K562 (cell line): ENCODE measurements at regions not wholly inside any gene's neighbourhood (a gene's known extent, or its start where the extent isn't known, plus 50 kb on each side); places are given as distances from the start of the nearest gene placed in this dataset.

ENCODE experiments used
- ATAC-seq: fragments of 200-7000 bp; cut with Tn5 transposase; 3 replicates; pipeline ENCODE4 v1.9.1; 2020; ENCODE audit warnings: moderate library complexity
- BruUV-seq: library from RNA; stranded (reverse); fragments of 400-500 nt; replicated peaks from 2 replicates; lab custom pipeline; 2021; lab: Mats Ljungman, UMichigan
- CTCF ChIA-PET: fragments of 300-600 bp; formaldehyde crosslinking; extraction: SDS; loops from one replicate; lab custom pipeline; 2021; ENCODE audit warnings: low intra/inter-chr PET ratio; lab: Yijun Ruan, JAX
- POLR2A ChIA-PET: fragments of 300-600, 350-650 bp; sonication (Branson Sonifier 250); formaldehyde crosslinking; extraction: SDS; loops from one replicate; lab custom pipeline; 2021; ENCODE audit warnings: antibody characterized with exemption, inconsistent platforms; lab: Yijun Ruan, JAX
- DNase-seq, 4 experiments: peaks; one replicate each; pipeline versions ENCODE4 v3.0.0 to v3.0.0-alpha.2; 2011 to 2018; ENCODE audit warnings: low spot score in 3 of 4, mixed read lengths in 3 of 4; ENCODE audit errors: extremely low read depth in 1 of 4
- FAIRE-seq: peaks from 2 replicates; lab custom pipeline; 2011; peaks lifted over from hg19 to GRCh38; lab: Jason Lieb, UNC
- H2AFZ ChIP-seq: 2 replicates; pipeline ENCODE4 v1.6.0; 2011; ENCODE audit warnings: low read depth, low read length, control low read depth, inconsistent platforms
- H3K27ac ChIP-seq: fragments of 200-600 bp; 3 replicates; pipeline ENCODE4 v1.8.0; 2011; ENCODE audit warnings: low read depth, mild to moderate bottlenecking, control low read depth, inconsistent platforms, low read length, moderate library complexity, mixed read lengths; ENCODE audit errors: extremely low read depth
- H3K27me3 ChIP-seq, 2 experiments: fragments of 300-600 bp in 1 of 2; 2 replicates in 1 of 2; 3 replicates in 1 of 2; pipeline versions ENCODE4 v1.6.0 to v1.8.0; 2011; ENCODE audit warnings: inconsistent platforms in 2 of 2, low read length in 2 of 2, mild to moderate bottlenecking in 1 of 2, mixed read lengths in 1 of 2, moderate library complexity in 1 of 2; ENCODE audit not compliant: control insufficient read depth in 2 of 2, insufficient read depth in 2 of 2
- H3K36me3 ChIP-seq: fragments of 300-600 bp; 3 replicates; pipeline ENCODE4 v1.8.0; 2011; ENCODE audit warnings: mild to moderate bottlenecking, low read length, inconsistent platforms; ENCODE audit not compliant: control insufficient read depth, insufficient read depth
- H3K4me1 ChIP-seq, 2 experiments: fragments of 200-600 bp in 1 of 2; replicated peaks in 1 of 2; 2 replicates in 1 of 2; 3 replicates in 1 of 2; pipeline versions ENCODE4 v1.5.1 to v1.8.0; 2011; ENCODE audit warnings: inconsistent platforms in 2 of 2, low read length in 2 of 2, mild to moderate bottlenecking in 1 of 2, mixed read lengths in 1 of 2, moderate library complexity in 1 of 2; ENCODE audit not compliant: control insufficient read depth in 2 of 2, insufficient read depth in 2 of 2
- H3K4me2 ChIP-seq: 2 replicates; pipeline ENCODE4 v1.6.1; 2011; ENCODE audit warnings: low read length, control low read depth, inconsistent platforms, mixed read lengths; ENCODE audit not compliant: insufficient read depth
- H3K4me3 ChIP-seq: fragments of 200-600 bp; sonication (generic), shearing (Covaris generic); 2 replicates; pipeline ENCODE4 v1.5.1; 2016; ENCODE audit warnings: control low read depth, inconsistent platforms
- H3K79me2 ChIP-seq: fragments of 200-600 bp; 3 replicates; pipeline ENCODE4 v1.8.0; 2011; ENCODE audit warnings: low read length, inconsistent platforms; ENCODE audit not compliant: control insufficient read depth, insufficient read depth
- H3K9ac ChIP-seq, 2 experiments: 2 replicates each; pipeline versions ENCODE4 v1.6.0 to v1.6.1; 2011; ENCODE audit warnings: low read depth in 2 of 2, low read length in 2 of 2, control low read depth in 1 of 2, inconsistent platforms in 1 of 2, mild to moderate bottlenecking in 1 of 2, mixed read lengths in 1 of 2; ENCODE audit not compliant: insufficient read depth in 1 of 2
- H3K9me1 ChIP-seq: one replicate; pipeline ENCODE4 v1.6.0; 2011; ENCODE audit warnings: inconsistent platforms, mild to moderate bottlenecking, low read length, moderate library complexity; ENCODE audit not compliant: control insufficient read depth, insufficient read depth
- H3K9me3 ChIP-seq: replicated peaks from 2 replicates; pipeline ENCODE4 v1.5.1; 2011; ENCODE audit warnings: low read depth, low read length, inconsistent platforms; ENCODE audit not compliant: control insufficient read depth, insufficient read depth
- H4K20me1 ChIP-seq: replicated peaks from 2 replicates; pipeline ENCODE4 v1.6.1; 2011; ENCODE audit warnings: low read length, inconsistent platforms, mixed read lengths; ENCODE audit not compliant: control insufficient read depth, insufficient read depth
- FOS ChIP-seq: IDR thresholded peaks from 3 replicates; pipeline ENCODE4 v1.6.1; 2011; ENCODE audit not compliant: insufficient read length; ENCODE audit errors: extremely low read depth
- FOXA3 ChIP-seq, 2 experiments: fragments of 450-650 bp in 1 of 2; sonication (generic) in 1 of 2; formaldehyde crosslinking; IDR thresholded peaks in 1 of 2; conservative IDR thresholded peaks in 1 of 2; 2 replicates each; pipeline versions ENCODE4 v1.4.0 to v1.8.0; 2020 to 2022; ENCODE audit warnings: mild to moderate bottlenecking in 2 of 2, missing genetic modification reagents in 1 of 2
- MGA ChIP-seq: fragments of 450-650 bp; IDR thresholded peaks from 2 replicates; pipeline ENCODE4 v1.6.1; 2016; ENCODE audit warnings: mild to moderate bottlenecking, moderate library complexity
- NCOR1 ChIP-seq: fragments of 450-650 bp; IDR thresholded peaks from 2 replicates; pipeline ENCODE4 v1.6.1; 2016; ENCODE audit warnings: mild to moderate bottlenecking, moderate library complexity
- PRPF4 ChIP-seq: fragments of 200-400 bp; formaldehyde crosslinking; IDR thresholded peaks from one replicate; pipeline ENCODE4 v1.6.1; 2017; ENCODE audit warnings: low read length, low read depth, mild to moderate bottlenecking; ENCODE audit not compliant: insufficient read depth, poor library complexity, severe bottlenecking
- WGBS: fragments of 100-300 bp; shearing (Covaris generic); methylation state at CpG from one replicate; pipeline ENCODE4 v1.1.6; 2016; ENCODE audit warnings: low coverage, mixed read lengths; ENCODE audit not compliant: insufficient coverage; ENCODE audit errors: missing lambda C conversion rate; 5-methylcytosine and 5-hydroxymethylcytosine counted together
- in situ Hi-C: fragments of 300-500 bp; cut with MboI; formaldehyde crosslinking; loops from 4 replicates; pipeline ENCODE4 v1.15.0; 2018; ENCODE audit warnings: inconsistent platforms, mixed read lengths
- intact Hi-C: fragments of 100-400 bp; cut with micrococcal nuclease; formaldehyde crosslinking; loops from 2 replicates; pipeline ENCODE4 v1.14.2; 2022
- TF ChIP-seq, protein P1 (sequence below): sonication (generic); formaldehyde crosslinking; IDR thresholded peaks from 2 replicates; pipeline ENCODE4 v1.9.0; 2022; ENCODE audit warnings: mild to moderate bottlenecking, missing genetic modification reagents

- H3K27me3 ChIP-seq: no peaks in the 10 kb centered on the region
- in situ Hi-C loops: no loop called here
- FAIRE-seq: no peak
- no peak overlapping the region for H3K4me2 ChIP-seq
- CTCF ChIA-PET: no interaction called here
- H2AFZ ChIP-seq: no peak overlapping the region
- intact Hi-C loops: no loop called here
- TF ChIP-seq NCOR1: no peak
- no peak for TF ChIP-seq MGA
- no peak for TF ChIP-seq FOS
- TF ChIP-seq FOXA3 (CRISPR knock-in tag; conservative IDR thresholded peaks at IDR 0.05 in 1 of 2, IDR thresholded peaks at IDR 0.05 in 1 of 2): no peak
- TF ChIP-seq, protein P1, sequence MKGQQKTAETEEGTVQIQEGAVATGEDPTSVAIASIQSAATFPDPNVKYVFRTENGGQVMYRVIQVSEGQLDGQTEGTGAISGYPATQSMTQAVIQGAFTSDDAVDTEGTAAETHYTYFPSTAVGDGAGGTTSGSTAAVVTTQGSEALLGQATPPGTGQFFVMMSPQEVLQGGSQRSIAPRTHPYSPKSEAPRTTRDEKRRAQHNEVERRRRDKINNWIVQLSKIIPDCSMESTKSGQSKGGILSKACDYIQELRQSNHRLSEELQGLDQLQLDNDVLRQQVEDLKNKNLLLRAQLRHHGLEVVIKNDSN (CRISPR knock-in tag): no peak
- no peak for TF ChIP-seq PRPF4
- H3K4me1 ChIP-seq: no peaks in the 10 kb centered on the region
- H3K27ac ChIP-seq: no peak overlapping the region
- no peaks in the 10 kb centered on the region for H3K79me2 ChIP-seq
- BruUV-seq: no TSS peak
- no peaks in the 10 kb centered on the region for H3K9me1 ChIP-seq
- peaks cover 3% of the 10 kb centered on the region; the same call in 1 of the 2 replicates for H3K9me3 ChIP-seq
- H3K4me3 ChIP-seq: no peak overlapping the region
- no peaks in the 10 kb centered on the region for H4K20me1 ChIP-seq
- POLR2A ChIA-PET: no interaction called here
- no peak for DNase-seq
- WGBS: 0% methylated on average over 3 of the region's 3 CpGs
- H3K36me3 ChIP-seq: no peaks in the 10 kb centered on the region
- H3K9ac ChIP-seq: no peak overlapping the region
- ATAC-seq: no peak
These were observed 521.2 kb downstream of the IRX1 start for GRCh38 chr5:4116834-4117233.
